ACHN (cell line): ENCODE measurements at regions not wholly inside any gene's neighbourhood (a gene's known extent, or its start where the extent isn't known, plus 50 kb on each side); places are given as distances from the start of the nearest gene placed in this dataset.
"Not testable (repeated sequence)": the region's sequence is repeated elsewhere in the genome, so short reads cannot be mapped to it uniquely, and the experiment has no call there.

ENCODE experiments used
- DNase-seq: peaks from one replicate; pipeline ENCODE4 v3.0.0-alpha.2; 2015
- in situ Hi-C: cut with HindIII; loops from 2 replicates; pipeline ENCODE4 v1.10.0; 2017; ENCODE audit warnings: low sequenced_read_pairs, low pct_ligation_motif_present, low pct_unique_long_range_greater_than_20kb

DNA sequence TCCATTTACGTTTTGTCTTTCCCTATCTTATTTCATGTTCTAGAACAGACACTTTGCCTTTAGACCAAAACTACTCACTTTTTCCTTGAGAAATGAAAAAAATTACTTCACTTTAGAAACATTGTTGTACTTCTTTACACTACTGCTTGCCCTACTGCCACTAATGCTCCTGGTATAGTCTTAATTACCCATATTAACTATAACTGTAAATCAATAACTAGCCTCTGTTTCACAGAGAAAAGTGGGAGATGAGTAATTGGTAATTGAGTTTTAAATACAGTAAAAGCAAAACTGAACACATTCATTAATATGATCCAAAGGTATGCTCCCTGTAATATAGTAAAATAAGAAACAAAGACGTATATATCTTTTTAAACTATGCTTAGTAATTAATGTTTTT is 111.1 kb upstream of the JADE1 start:
- in situ Hi-C loops, result no loop called here
- DNase-seq, result no peak

DNA sequence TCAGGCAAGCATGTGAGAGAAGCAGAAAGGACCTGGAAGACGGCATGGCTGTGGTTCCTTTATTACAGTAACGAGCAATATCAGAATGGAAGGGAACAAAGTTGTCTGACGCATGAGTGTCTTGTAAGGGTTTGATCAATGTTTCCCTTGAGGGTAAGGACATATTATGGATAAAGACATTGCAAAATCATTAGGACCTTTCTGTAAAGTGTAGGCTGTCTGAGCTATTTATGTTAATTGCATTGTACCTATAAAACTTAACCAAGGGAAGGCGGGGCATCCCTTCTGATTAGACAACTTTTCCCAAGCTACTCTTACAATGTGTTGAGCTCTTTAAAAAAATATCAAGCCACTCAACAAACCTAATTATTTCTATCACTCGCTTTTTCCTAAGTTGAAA is 112.2 kb upstream of the JADE1 start:
- in situ Hi-C loops, result no loop called here
- DNase-seq, result no peak

GRCh38 chr4:128690011-128690410 is 119.5 kb upstream of the JADE1 start:
- DNase-seq, result no peak
- in situ Hi-C loops, result no loop called here

GRCh38 chr4:128688846-128689437 is 120.6 kb upstream of the JADE1 start:
- no peak for DNase-seq
- in situ Hi-C loops, result no loop called here

DNA sequence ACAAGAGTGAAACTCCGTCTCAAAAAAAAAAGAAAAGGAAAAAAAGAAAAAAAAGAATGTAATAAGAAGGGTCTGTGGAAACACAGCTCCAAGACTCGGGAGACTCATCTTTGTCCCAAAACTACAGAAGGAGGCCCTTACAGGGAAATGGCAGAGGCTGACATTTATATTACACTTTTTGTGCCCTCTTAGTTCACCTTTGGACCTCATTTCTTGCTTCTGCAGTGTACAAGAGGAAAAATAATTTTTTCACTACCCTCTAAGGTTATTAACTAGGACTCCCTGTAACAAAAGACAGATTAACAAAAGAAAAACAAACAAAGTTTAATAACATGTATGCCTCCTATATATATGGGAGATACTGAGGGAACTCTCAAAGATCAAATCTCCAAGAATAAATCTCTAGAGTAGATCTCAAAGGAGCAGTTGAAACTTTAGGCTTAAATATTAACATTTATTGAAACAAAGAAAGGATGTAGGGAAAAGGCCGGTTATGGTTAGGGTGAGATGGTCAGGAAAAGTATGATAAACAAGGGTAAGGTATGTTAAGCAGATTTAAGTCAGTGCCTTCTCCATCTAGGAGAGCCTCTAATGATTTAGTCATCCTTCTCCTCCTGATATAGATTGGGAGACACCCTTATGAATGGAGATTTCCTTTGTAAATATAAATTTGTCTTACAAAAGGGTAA is 121.3 kb upstream of the JADE1 start:
- no peak for DNase-seq
- in situ Hi-C loops, result no loop called here

DNA sequence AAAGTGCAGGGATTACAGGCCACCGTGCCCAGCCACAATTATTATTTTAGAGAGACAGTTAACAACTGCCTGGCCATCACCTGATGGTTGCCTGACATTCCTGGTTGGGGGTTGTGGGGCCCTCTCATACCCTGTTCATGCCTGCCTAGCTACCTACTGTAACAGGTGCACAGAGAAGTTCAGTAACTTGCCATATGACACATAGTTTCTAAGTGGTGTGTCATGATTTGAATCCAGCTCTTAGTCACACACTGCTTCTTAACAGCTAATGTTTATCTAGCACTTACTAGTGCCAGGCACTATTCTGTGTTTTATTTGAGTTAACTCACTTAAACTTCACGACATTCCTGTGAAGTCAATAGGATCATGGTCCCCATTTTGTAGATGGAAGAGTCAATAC is 122.7 kb upstream of the JADE1 start:
- in situ Hi-C loops, result no loop called here
- DNase-seq, result no peak

DNA sequence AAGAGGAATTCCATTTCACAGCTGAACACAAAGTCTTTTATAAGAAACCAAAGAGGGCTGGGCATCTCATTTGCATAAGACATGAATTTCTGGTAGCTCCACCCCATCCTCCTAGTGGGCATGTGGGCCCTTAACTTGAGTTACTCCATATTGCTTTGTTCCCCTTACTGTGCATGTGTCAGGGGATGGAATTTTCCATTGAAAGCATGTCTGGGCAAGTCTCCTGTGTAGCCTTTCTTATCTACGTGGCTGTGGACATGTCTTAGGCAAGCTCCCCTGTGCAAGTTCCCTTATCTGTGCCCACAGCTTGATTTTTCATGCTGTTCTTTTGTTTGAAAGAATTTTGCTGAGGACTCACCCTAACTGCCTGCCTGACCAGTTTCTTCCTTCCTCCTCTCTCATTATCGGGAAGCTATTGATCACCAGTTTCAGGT is 123.5 kb upstream of the JADE1 start:
- DNase-seq, result no peak
- in situ Hi-C loops, result no loop called here

GRCh38 chr4:128684016-128684415 is 125.5 kb upstream of the JADE1 start:
- in situ Hi-C loops, result no loop called here
- no peak for DNase-seq

- in situ Hi-C loops, result no loop called here
- DNase-seq, result no peak
Observed at GRCh38 chr4:128682942-128683666, 126.4 kb upstream of the JADE1 start.

DNA sequence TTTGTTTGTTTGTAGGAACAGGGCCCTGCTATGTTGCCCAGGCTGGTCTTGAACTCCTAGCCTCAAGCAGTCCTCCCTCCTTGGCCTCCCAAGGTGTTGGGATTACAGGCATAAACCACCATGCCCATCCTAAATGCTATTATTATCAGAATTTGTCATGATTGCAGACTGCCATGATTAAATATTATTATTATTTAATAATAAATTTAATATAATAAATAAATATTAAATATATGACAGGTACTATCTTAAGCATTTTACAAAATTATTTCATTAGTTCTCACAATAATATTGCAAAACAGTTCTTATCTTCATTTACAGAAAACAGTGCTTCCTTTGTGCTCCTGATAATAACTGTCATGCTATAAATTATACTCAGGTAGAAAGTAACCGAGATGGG is 133.4 kb upstream of the JADE1 start:
- in situ Hi-C loops, result no loop called here
- no peak for DNase-seq

DNA sequence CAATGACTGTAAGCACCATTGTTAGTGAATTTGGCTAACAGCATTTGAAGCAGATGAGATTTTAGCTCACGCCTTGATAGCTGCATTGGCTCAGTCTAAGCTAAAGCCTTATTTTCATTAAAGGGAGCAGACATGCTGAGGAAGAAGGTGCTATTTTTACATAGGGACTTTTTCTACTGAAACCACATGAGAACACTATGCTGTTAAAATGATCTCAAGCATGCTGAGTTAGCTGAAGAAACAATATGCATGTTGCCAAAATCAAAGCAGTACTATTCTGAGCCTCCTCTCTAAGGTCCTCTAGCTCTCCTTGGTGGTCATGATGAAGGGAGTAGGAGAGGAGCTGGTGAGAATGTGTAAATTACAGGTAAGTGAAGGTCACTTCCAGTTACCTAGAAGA is 134.4 kb upstream of the JADE1 start:
- DNase-seq, result no peak
- in situ Hi-C loops, result no loop called here

- in situ Hi-C loops, result not testable (repeated sequence)
Observed at GRCh38 chr4:128673159-128673558, 136.3 kb upstream of the JADE1 start.

DNA sequence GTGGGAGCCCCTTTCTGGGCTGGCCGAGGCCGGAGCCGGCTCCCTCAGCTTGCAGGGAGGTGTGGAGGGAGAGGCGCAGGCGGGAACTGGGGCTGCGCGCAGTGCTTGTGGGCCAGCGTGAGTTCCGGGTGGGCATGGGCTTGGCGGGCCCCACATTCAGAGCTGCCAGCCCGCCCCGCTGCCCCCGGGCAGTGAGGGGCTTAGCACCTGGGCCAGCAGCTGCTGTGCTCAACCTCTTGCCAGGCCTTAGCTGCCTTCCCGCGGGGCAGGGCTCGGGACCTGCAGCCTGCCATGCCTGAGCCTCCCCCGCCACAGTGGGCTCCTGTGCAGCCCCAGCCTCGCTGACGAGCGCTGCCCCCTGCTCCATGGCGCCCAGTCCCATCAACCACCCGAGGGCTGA is 136.9 kb upstream of the JADE1 start:
- in situ Hi-C loops, DNase-seq: not testable (repeated sequence)

More at GRCh38 chr4:128673159-128673558, 136.3 kb upstream of the JADE1 start:
- DNase-seq, result not testable (repeated sequence)

GRCh38 chr4:128670513-128670912 is 139.0 kb upstream of the JADE1 start:
- in situ Hi-C loops, result no loop called here
- no peak for DNase-seq

- DNase-seq, result no peak
- in situ Hi-C loops, result no loop called here
Observed at GRCh38 chr4:128668566-128668965, 140.9 kb upstream of the JADE1 start.

GRCh38 chr4:128665514-128665913 is 144.0 kb upstream of the JADE1 start:
- DNase-seq, result no peak
- in situ Hi-C loops, result no loop called here

- in situ Hi-C loops, result no loop called here
- no peak for DNase-seq
Observed at GRCh38 chr4:128663325-128663724, 146.2 kb upstream of the JADE1 start.

GRCh38 chr4:128661479-128661878 is 148.0 kb upstream of the JADE1 start:
- in situ Hi-C loops, result no loop called here
- no peak for DNase-seq

DNA sequence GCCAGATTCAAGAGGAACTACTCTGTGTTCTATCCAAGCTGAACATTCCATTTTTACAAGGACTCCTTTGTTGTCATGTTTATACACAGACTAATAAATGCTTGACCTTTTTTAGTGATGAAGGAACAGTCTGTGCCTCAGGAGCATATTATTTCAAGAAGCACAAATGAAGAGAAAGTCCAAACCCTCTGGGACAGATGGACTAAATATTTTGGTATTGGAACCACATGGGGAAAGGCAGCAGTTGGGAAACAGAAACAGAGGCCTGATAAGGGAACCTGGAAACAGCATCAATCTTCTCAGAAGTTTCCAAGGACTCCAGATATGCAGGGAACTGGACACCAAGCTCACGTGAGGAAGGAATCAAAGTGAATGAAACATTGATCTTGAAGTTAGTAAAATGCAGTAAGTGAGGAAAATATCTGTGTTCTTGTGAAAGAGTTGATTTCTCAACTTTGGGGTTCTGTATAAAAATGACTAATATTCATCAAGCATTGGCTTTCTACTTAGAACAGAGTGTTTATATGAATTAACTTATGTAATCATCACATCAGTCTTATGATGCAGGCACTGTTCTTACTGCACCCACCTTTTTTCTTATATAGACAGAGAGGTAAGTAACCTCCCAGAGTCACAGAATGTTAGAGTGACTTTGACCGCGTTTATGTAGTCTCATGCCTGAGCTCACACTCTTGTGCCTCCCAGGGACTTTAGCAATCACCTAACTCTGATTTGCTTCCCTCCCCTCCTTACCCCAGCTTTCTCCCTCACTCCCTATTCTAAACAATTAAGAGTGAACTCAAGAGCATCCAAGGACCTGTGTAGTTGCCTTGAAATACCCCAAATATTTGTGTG is 148.9 kb upstream of the JADE1 start:
- in situ Hi-C loops, result no loop called here
- no peak for DNase-seq
